ENCODE measurements at regions not wholly inside any gene's neighbourhood (a gene's known extent, or its start where the extent isn't known, plus 50 kb on each side); places are given as distances from the start of the nearest gene placed in this dataset.

DNA sequence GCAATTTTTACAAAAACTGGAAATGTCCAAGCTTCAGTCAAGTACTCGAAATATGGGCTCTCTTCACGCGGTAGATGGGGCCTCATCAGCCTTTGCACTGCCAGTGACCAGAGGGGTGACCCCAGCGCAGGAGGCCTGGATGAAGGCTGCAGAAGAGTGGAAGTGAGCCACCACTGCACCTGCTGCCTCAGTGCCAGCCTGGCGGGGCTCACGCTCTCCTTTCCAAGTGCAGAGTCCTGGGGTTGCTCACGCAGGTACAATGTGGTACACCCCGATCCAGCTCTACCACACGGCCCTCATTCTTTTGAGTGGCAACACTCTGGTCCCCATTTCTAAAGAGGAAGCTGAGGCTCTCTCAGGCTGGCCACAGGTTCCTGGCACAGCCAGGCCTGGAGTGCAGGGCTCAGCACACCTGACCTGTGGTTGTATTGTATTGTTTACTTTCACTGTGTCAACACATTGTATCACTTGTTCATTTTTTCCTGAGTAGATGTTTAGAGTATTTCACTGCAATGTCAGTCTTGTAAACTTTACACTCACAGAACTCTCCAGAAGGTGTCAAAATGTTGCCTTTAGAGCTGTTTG lies 97.3 kb upstream of the SOX1 start:
- DNase-seq (ENCODE audit: low spot score), result no peak

DNA sequence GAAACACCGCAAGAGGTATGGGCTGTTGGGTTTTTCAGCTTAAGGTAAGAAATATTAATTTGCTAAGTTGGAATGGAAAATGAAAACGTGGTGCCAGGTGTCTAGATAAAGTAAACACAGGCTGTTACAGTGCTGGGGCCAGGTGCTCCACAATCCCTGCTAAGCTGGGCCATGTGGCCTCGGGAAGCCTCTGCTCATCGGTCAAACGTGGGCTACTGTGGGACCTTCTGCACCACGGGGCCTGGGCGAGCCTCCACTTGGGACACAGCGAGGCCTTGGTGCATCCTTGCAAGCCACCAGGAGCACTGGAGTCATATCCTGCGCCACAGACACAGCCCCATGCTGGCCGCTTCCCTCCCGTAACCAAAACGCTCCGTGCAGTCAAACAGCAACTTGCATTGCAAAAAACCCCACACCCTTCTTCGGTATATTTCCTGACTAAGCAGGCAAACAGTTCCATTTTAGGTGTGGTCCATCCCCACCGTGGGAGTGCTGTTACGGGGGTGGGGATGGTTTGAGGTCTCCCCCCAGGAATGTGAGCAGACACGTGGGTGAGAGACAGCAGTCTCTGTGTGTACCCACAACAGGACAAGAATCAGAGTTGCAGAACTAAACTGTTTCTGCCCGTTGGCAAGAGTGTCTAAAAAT lies 96.3 kb upstream of the SOX1 start:
- DNase-seq (ENCODE audit: low spot score), result no peak

DNA sequence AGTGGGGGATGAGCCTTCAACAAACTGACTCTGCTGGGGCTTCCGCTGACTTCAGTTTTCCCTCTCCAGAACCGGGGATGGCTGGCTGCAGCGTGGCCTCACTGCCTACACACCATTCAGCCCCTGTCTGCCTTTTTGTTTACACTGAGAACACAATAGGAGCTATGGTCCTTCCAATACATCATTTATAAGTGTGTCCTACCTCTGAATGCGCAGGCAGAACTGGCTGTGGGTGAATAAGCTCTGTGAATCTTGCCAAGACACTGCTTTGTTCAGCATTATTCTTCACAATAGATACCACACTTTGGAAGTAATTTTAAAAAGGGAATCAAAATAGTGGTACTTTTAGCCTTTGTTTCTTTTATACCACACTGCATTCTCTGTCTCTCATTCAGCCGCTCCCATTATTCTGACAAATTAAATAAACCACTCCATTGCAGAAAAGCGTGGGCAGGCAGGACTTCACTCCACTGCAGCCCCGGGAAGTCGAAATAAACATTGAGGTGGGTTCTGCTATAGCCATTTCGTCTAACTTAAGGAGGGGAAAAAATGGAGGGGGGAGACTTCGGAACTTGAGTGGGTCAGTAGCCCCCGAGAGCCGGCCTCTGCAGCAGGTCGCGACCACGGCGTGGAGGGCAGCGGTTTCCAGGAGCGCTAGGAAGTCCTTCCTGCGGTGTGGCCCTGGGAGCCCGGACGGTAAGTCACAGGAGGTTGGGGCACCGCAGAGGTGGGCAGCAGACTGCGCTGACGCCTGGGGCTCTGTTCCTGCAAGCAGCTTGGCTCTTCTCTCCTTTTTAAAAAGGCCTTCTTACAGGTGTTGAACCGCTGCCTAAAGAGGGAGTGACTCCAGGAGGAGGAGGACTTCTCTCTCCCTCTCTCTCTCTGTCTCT lies 94.8 kb upstream of the SOX1 start:
- DNase-seq (ENCODE audit: low spot score), result no peak

DNA sequence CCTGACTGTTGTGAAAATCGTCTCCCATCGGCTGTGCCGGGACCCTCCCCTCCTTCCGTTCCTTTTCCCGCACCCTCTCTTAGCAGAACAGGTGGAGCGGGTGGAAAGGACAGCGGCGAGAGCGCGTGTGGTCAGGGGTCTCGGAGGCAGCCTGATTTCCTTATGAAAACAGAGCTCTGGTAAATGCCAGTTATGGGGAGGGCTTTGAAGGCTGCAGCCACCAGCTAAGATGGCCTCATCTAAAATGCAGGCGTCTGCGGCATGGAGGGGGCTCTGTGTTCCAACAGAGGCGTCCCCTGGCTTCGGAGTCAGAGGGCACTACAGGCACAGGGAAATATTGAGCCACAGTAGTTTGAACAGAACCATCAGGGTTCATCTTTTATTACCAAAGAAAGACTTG lies 93.8 kb upstream of the SOX1 start:
- no peak for DNase-seq (ENCODE audit: low spot score)

DNA sequence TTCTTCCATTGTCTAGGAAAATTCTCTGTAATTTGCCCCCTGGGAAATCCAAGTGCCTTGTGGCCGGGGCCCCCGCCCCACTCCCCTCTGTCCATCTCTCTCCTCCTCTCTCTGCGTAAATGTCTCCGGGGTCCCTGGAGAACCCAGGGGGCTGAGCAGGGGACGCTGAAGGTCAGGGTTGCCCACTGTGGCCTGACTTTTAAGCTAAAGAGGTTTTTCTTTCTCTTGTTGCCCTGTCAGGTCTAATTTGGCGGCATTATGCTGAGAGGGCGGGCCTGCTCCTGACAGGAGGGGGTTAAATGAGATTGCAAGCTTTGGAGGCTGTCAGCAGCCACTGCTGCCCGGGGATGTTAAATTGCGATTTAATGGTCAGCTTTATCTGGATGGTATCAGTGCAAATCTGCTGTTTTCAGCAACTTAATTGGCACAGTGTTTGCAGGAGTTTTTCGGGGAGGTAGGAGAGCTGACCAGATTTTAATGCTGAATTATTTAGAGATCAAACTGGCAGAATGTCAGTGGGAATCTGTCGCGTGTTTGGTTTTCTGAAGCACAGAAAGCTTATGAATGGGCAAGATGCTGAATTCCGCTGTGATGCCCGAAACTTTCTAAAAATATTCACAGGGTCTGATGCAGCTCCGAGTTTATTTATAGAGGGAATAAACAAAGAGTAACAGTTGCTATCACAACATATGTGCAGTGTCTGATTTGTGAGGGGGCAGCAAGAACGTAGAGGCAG lies 93.2 kb upstream of the SOX1 start:
- no peak for DNase-seq (ENCODE audit: low spot score)

DNA sequence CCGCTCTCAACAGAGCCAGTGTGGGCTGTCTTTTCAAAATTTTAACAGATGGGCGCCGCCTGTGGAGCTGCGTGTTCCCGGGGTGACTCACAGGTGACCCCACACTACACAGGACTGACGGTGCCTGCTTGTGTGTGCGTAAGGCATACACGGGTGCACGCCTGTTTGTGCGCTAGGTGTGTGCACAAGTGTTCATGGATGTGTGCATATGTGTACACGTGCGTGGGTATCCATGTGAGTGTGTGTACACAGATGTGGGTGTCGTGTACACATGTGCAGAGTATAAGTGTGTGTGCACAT lies 92.7 kb upstream of the SOX1 start:
- no peak for DNase-seq (ENCODE audit: low spot score)

DNA sequence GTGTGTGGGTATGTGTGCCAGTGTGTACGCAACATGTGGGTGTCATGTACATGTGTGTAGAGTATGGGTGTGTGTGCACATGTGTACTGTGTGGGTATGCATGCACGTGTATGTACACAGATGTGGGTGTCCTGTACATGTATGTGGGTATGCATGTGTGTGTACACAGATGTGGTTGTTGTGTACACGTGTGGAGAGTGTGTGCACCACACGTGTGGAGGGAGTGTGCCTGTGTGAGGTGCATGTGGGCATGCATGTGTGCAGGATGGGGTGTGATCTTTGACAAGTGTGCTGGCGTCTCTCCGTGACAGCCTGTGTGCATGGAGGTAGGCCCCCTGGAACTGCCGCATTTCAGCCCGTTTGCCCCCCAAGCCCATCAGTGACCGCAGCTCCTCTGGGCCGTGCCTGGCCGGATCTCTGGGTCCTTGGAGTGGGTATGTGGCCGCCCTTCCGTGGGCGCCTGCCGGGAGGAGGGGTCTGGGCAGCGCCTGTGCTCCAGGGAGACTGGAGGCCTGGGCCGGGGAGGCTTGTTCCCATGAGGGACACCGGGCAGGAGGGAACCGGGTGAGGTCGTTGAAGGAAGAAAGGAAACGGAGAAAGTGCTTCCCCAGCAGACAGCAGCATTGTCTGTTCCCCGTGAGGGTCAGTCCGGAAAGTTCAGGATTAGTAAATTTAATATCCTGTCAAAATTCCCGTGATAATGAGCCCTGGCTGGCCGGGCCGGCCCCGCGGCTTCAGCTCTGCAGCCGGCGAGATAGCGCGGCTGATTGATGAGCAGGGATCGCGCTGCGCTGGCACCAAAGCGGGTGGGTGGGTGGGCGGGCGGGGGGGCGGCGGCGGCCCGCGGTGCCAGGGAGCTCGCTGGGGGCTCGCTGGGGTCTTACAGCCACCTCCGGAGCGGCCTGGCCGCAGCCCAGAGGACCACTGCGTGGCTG lies 91.1 kb upstream of the SOX1 start:
- no peak for DNase-seq (ENCODE audit: low spot score)

DNA sequence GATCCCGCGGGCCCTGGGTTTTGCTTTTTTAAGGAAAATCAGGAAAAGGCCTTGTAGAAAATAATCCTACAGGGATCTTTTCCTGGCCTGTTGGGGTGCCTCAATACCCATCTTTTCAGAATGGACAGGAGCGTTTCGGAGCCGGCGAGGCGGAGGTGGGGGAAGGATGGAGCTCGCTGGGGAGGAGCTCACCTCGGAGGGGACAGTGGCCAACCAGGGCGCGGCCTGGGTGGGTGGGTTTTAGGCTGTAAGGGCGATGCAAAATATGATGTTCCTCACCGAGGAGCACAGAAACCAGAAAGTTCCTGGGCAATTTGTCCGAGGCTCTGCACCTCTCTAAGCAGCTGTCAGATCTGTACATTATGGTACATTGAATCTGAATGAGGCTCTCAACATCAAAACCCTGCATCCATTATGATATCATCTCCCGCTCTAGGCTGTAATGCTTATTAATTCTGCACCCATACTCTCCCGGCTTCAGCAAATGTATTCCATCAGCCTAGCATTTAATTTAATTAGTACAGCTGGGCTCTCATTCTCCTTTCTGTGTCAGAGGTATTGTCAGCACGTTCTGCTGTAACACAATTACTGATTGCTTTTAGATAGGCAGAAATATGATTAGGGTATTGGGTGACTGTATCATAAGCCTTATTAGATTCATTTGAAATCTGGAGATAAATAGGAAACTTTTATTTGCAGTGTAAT lies 90.3 kb upstream of the SOX1 start:
- no peak for DNase-seq (ENCODE audit: low spot score)

DNA sequence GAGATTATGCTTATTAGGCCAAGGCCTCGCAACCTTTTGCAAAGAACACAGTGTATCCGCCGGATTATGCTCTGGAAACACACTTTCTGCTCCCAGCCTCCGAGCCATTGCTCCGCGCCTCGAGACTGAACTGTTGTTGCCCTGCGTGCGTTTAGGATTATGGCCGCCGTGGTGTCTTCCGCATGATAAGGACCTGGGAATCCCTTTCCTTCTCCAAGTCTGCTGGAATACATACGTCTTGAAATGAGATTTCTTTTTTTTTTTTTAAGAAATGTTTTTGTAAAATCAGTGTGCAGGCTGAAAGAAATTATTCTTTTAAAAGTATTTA lies 89.8 kb upstream of the SOX1 start:
- no peak for DNase-seq (ENCODE audit: low spot score)

DNA sequence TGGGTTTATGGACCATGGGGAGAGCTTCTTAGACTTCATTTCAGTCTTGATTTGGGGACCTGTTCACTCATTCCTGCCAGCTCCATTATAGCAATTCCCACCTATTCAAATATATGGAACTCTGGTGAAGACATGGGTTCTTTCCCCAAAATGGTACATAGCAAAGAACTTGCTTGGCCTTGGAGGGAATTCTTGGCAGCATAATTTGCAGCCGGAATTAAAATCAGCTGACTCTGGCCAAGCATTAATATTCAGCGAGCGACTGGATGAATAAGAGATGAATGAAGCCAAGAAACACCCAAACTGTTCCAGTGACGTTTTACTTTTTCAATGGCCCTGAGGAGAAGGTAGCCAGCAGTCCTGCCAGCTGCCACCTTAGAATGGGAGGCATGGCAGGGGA lies 88.4 kb upstream of the SOX1 start:
- peak; percentile 58 for DNase-seq (ENCODE audit: low spot score)

DNA sequence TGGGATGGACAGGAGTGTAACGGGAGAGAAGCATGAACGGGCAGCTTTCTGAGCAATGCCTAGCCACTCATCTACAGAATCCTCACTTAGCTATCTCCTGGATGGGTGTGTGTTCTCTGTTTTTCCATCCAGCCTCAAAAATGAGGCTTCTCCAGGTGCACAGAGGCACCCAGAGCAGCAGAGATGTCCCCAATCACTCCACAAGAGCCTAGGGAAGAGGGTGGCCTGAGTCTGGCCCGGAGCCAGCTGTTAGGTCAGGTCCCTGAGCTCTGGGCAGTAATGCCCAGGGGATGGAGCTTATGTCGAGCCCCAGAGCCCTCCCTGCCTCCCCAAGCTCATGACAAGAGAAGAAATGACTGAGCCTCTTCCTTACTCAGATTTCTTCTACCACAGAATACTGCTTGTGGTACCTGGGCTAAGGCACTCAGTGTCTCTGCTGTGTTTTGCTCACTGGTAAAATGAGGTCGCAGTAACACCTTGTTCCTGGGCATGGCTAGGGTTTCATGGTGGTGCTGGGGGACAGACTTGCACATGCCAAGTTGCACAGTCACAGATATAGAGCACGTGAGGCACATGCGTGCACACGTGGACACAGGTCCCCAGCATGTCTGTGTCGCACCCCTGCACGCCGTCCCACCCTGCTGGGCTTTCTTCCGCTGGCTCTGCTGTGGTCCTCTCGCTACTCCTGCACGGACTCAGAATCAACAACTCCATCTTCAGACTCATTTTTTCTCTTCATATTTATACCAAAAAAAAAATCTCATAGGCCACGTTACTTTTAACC lies 86.6 kb upstream of the SOX1 start:
- DNase-seq (ENCODE audit: low spot score), result no peak

DNA sequence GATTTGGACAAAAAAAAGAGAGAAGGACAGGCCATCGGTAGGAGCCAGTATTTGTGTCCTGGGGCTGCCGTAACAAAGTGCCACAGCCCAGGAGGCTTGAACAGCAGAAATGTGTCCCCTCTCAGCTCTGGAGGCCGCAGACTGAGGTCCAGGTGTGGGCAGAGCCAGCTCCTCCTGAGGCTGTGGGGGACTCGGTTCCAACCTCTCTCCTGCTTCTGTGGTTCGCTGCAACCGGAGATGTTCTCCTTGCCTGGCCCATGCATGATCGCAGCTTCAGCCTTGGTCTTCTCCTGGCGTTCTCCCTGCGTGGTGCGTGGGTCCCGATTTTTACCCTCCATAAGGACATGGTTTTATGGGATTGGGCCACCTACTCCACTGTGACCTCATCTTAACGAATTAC lies 85.9 kb upstream of the SOX1 start:
- DNase-seq (ENCODE audit: low spot score), result no peak

DNA sequence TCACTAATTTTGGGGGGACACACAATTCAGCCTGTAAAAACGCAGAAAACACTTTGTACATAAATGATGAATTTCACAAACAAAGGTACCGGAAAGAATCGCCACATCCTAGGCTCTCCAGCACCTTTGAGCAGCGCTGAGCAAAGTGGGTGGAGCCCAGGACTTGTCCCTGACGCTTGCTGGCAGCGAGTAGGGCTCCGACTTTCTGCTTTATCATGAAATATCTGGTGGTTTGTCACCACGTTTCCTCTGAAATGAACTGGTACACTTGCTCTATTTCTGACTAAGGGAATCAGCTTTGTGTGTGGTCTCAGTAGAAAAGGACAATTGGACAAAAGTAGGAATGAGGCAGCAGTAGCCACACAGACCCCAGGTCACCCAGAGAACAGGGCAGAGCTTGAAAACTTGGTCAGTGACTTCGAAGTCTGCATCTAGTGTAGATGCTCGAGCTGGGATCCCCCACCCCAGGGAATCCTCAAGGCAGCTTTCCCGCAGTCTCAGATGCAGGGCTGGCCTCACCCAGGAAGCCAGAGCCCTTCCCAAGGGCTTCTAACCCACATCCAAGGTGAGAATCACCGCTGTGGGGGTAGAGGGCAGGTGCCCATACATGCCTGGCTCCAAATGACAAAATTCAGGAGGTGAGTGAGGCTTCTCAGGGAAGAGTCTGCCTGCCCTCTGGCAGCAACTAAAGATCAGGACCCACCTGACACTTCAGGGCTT lies 85.3 kb upstream of the SOX1 start:
- DNase-seq (ENCODE audit: low spot score), result no peak

DNA sequence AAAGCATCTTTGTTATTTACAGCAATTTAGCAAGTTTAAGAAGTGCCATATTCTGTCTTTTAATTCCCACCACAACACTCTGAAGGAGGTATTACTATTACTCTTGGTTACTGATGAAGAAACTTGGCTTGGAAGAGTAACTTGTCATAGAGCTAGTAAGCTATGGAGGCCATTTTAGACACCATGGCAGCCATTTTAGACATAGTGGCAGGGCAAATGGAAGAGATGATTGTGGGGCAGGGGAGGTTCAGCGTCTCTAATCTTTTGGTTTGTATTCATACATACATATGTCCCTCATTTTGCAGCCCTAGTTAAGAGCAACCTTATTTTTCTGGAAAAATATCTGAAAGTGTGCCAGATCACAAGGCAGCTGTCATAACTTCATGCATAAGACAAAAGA lies 82.6 kb upstream of the SOX1 start:
- no peak for DNase-seq (ENCODE audit: low spot score)

DNA sequence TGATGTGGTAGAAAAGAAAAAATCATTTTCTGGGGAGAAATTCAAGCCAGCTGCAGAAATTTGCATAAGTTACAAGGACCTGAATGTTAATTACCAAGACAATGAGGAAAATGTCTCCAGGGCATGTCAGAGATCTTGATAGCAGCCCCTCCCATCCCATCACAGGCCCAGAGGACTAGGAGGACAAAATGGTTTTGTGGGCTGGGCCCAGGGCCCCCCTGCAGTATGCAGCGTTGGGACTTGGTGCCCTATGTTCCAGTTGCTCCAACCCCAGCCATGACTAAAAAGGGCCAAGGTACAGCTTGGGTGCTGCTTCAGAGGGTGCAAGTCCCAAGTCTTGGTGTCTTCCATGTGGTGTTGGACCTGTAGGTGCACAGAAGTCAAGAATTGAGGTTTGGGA lies 76.6 kb upstream of the SOX1 start:
- no peak for DNase-seq (ENCODE audit: low spot score)

DNA sequence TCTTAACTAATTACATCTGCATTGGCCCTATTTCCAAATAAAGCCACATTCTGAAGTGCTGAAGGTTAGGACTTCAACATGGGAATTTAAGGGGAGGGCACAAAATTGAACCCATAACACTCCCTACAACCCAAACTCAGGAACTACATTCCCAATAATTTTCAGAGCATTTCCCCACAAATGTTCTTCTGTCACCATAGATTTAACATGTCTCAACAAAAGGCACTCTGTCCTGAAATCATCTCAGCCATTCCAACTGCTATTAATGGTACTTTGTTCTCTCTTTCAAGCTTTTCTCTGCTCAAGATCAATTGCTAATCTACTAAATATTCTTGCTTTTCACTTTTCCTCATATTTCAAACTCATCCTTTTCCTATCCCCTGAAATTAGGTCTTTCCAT lies 74.0 kb upstream of the SOX1 start:
- DNase-seq (ENCODE audit: low spot score), result peak; percentile 43

DNA sequence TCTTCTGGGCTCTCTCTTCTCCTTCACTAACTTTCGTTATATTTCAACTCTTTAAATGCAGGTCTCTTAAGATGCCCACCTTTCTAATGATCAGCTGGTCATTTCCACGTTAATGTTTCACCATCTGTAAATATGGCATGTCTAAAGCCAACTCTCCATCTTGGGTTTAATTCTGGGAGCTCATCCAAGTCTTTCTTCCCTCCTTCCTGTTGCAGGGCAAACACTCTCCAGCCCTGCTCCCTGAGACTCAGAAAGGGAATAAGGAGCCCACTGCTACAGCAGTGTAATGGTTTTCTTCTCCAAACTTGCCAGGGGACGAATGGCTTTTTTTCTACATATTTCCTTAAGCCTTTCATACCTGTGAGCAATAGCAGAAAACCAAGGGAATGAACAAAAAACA lies 73.3 kb upstream of the SOX1 start:
- no peak for DNase-seq (ENCODE audit: low spot score)

DNA sequence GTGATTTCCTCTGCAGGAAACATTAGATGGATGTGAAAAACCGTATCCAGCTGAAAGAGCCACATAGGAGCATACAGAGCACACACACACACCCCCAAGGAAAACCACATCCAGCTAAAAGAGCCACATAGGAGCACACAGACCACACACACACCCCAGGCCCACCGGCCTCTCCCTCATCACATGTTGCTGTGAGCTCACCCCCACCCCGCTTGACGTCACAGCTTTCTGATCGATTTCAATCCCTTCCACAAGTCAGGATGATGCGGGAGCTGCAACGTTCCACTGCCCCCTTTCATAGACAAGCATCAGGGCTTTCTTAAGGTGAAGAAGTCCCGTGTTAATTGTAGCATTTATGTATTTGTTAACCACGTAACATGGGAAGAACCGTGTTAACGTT lies 72.4 kb upstream of the SOX1 start:
- no peak for DNase-seq (ENCODE audit: low spot score)

DNA sequence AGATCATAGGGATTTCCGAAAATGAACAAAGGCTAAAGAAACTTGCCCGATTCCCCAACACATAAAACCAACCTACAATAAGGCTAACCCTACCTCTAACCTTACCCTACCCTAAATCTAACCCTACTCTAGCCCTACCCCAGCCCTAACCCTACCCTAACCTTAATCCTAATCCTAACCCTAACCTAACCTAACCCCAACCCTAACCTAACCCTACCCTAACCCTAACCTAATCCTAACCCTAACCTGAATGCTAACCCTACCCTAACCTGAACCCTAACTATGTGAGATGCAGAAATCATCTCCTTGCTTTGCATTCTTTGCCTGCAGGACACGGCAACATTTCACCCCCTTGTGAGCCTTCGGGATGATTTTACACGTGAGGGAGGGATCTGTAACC lies 67.6 kb upstream of the SOX1 start:
- no peak for DNase-seq (ENCODE audit: low spot score)

DNA sequence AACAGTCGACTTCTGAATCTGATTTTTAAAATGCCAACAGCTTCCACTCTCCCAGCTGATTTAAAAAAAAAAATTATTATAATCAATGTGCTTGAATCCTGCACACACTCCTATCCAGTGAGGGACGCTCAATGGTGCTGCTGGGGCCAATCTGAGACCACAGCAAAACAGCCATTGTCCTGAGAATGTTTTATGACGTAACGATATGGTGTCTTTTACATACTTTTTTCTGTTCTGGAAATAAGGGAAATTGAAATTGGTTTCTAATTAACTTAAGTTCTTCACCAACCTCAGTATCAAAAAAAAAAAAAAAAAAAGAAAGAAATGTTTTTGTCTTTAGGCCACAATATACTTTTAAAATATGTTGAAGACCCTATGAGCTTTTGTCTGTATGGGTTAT lies 66.1 kb upstream of the SOX1 start:
- DNase-seq (ENCODE audit: low spot score), result no peak
